CD4-positive, alpha-beta T cell treated with Interleukin-15 for 4 hours (primary cell): ENCODE measurements at regions not wholly inside any gene's neighbourhood (a gene's known extent, or its start where the extent isn't known, plus 50 kb on each side); places are given as distances from the start of the nearest gene placed in this dataset.
"Not testable (repeated sequence)": the region's sequence is repeated elsewhere in the genome, so short reads cannot be mapped to it uniquely, and the experiment has no call there.

Source experiments
- DNase-seq: peaks from one replicate; pipeline ENCODE4 v3.0.0-alpha.2; 2020; ENCODE audit warnings: low spot score

DNA sequence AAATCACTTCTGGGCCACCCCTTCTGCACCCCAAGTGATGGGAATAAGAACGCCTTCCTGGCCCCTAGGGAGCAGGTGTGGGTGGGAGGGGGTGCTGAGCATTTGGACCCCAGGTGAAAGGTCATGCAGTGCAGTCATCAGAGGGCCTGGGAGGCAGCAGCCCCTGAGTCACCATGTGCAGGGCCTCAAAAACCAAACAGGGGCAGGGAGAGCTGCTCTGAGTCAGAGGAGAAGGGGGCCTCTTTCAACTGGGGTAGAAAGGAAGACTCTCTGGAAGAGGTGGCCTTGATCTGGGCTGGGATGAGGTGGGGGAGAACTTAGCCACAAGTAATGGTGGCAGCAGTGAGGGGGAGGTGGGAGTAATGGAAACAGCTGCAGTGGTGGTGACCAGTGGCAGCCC lies 164.3 kb downstream of the BUB3 start:
- no peak for DNase-seq

GRCh38 chr10:123320091-123320490 lies 165.9 kb downstream of the BUB3 start:
- no peak for DNase-seq

DNA sequence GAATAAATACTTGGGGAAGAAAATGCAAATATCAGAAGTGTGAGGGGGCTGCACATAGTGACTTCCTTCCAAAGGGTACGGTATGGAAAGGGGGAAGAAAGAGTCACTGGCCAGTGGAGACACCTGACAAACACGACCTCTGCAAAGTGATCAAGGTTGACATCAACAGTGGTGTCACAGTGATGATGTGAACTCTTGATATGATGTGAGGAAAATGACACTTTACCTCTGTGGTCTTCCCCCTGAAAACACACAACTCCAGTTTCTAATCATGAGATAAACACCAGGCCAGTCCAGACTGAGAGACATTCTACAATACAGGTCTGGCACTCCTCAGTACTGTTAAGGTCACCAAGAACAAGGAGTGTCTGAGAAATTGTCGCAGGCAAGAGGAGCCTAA lies 169.7 kb downstream of the BUB3 start:
- DNase-seq, result no peak

DNA sequence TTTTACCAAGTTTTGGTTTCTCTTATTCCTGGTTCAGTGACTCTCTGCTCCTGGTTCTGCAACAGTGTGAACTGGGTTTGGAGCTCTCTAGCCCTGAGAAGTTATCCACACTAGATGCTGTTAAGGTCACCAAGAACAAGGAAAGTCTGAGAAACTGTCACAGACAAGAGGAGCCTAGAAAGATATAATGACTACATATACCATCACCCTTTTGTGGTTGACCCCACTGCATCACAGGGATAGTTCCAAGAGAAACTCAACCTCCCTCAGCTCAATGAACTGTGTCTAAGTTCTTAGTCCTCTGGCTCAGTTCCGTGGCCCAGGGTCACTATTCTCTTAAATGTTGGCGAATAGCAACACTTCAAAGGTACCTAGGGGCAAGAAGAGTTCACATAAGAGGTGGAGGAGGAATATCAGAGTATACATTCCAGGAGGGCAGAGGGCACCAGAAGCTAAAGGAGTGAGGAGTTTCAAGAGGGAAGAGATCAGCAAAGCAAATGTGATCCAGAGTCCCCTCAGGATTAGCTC lies 171.5 kb downstream of the BUB3 start:
- no peak for DNase-seq

- no peak for DNase-seq
These were observed 172.5 kb downstream of the BUB3 start for GRCh38 chr10:123326674-123327073.

DNA sequence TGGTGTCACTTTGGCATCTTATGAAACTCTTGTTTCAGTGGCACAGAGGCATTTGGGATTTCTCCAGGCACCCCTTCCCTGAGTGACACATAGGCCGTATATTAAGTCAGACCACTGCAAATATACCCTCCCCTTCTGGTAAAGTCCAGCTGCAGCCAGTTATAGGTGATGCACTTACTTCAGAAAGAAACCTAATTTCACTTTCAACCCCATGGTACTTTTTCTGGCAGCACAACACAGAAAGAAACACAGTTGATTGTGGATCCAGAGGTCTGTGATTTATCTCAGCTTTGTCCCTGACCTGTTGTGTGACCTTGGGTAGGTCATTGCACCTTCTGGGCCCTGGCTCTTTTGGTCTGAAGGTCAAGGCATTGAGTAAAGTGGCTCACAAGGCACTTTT lies 173.2 kb downstream of the BUB3 start:
- no peak for DNase-seq

DNA sequence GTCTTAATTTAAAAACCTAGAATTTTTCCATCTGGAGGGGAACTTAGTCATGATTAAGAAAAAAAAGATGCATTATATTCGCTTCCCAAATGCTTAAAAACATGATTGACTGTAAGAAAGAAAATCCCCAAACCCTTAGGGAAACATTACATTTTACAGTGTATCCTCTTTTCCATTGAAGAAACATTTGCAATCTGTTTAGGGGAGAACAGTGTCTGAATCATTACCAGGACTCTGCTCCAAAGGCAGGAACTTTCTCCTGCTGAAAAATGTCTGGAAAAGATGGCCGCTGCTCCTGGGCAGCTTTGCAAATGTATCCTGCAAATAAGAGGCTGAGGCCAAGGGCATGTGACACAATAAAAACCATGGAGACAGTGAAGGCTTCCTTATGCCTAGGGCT lies 173.7 kb downstream of the BUB3 start:
- DNase-seq, result no peak

GRCh38 chr10:123331438-123331837 lies 177.2 kb downstream of the BUB3 start:
- DNase-seq, result no peak

GRCh38 chr10:123346581-123346980 lies 192.4 kb downstream of the BUB3 start:
- DNase-seq, result no peak

DNA sequence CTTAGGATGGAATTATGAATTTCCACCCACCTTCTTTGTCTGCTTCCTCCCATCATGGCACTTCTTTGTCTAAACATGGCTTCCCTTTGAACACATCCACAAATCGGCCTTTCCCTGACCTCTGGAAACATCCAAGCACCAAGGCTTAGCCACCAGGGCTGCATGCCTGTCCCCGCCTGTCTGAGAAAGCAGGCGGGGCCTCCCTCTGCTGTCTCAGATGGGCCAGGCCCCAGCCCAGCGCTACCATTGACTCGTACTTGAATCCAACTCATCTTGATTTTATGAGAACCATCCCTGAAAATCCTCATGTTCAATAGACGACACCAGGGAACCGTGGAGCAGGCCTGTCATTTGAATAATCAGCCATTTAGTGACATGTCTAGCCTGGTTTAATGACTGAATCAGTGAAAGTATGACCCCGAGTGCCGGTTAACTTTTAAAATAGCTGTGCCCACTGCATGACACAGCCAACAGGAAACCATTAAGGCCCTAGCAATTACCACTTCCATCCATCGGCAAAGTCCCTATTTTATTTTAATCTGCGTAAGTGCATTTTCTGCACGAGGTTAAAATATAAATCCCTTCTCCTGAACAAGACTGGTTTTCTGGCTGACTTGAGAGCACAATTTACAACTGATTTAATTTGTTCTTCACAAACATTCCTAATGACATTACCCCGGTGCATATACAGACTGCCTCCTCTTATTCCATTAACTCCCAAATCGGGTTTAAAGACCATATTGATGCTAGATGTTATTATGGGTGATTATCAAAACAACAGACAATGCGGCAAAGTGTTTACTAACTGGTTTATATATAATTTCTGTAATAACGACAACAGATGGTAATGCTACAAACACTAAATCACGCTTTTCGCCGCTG lies 194.7 kb downstream of the BUB3 start:
- DNase-seq, result no peak

- no peak for DNase-seq
These were observed 197.5 kb downstream of the BUB3 start for GRCh38 chr10:123351715-123352114.

DNA sequence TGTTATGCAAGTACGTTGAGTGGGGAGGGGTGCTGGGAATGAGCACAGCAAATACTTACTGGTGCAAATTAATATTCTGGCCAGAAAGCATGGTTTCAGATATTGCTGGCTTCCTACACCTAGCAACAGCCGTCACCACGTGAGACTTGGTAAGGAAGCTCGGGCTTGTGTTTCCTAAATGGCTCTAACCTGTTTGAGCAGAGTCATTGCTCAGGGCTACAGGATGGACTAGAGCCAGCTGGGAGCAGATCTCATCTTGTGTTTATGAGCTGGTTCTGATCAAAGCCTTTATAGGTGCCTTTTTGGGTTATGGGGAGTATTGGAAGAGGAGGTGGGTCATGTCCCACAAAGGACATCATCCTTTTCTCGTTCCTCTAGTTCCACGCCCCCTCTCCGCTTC lies 200.3 kb downstream of the BUB3 start:
- no peak for DNase-seq

- DNase-seq, result no peak
These were observed 201.7 kb downstream of the BUB3 start for GRCh38 chr10:123355748-123356481.

GRCh38 chr10:123356799-123357198 lies 202.6 kb downstream of the BUB3 start:
- DNase-seq, result no peak

DNA sequence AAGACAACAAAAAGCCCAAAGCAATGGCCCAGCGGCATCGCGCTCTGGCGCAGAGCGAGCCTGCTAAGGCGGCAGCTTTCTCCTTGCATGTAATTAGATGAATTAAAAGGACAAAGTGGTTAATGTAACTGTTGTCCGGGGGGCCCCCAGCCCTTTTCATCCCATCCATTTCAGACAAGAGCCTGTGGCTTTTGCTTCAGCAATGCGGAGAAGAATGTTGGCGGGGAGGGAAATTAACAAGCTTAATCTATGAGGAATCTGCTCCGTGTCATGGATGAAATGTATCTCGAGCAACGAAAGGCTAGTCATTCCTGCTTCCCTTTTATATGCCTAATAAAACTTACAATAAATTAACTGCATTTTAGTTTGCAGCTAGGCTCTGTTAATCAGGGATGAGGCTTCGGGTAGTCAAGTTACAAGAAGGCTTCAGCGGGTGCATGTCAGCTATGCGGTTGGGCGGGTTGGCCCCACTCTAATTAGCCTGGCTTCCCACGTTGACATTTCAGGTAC lies 203.3 kb downstream of the BUB3 start:
- DNase-seq, result no peak

GRCh38 chr10:123359539-123359938 lies 205.3 kb downstream of the BUB3 start:
- DNase-seq, result no peak

DNA sequence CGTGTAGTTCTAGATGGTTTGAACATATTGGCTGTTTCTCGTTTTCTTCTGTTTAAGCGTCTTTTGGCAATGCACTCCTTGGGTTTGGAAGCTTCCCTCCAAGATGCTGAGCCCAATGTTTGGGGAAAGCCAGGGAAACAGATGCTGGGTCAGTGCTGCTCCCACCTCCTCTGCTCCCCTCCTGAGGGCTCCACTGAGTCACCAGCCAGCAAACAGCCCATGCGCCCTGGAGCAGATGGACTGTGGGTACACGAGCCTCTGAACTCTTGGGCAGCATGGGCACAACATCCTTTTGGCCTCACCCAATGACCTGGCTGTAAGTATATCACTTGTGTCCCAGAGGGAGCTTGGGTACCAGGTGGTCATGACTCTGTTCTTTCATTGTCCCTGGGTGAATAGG lies 207.6 kb downstream of the BUB3 start:
- no peak for DNase-seq

DNA sequence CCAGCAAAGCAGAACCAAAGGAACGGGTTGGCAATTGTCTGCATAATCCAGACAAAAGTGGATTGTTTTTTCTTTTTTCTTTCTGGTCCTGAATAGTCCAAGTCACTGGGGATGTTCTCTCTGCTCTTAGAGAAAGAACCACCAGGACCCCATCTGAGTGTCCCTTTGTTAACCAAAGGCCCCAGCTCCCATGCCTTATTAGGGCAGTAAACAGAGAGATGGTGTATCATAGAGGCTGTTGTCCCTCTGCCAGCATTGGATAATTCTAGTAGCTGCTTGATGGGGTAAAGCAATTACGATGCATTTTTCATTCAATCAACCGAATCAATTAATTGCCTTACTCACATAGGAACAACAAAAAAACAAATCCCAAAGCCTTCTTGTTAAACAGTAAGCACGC lies 213.0 kb downstream of the BUB3 start:
- DNase-seq, result no peak

- not testable (repeated sequence) for DNase-seq
These were observed 217.4 kb downstream of the BUB3 start for GRCh38 chr10:123371626-123372025.

DNA sequence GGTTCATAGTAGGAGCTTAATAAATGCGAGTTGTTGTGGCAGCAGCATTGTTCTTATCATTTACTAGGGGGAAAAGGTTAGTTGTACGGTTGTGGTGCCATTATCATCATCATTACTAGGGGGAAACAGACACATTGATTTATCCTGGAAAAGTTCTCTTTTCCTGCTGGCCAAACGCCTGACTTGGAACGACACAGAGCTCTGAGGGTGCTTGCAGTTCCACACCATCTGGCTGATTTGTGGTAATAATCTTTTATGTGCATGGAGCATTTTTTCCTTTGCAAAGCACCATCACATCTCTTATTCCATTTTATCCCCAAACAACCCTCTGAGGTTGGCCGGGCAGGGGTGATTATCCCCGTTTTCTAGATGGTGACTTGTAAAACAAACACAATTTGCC lies 219.4 kb downstream of the BUB3 start:
- no peak for DNase-seq

DNA sequence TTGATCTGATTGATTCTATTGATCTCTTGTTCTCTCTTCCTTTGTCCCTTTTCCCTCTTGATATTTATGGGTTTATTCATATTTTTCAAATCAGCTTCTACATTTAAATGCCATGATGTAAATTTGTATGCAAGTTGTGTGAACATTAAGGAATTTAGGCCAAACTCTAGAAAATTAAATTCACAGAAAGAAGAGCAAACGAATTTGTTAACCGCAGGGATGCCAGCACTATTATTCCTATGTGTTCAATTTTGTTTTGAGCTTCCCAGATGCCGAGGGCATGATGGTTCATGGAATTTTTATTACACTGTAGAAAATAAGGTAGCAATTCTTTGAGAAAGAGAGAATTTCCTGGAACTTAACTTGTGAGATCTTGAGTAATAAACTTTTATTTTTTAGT lies 220.9 kb downstream of the BUB3 start:
- DNase-seq, result no peak

- DNase-seq, result no peak
These were observed 221.5 kb downstream of the BUB3 start for GRCh38 chr10:123375738-123376137.

DNA sequence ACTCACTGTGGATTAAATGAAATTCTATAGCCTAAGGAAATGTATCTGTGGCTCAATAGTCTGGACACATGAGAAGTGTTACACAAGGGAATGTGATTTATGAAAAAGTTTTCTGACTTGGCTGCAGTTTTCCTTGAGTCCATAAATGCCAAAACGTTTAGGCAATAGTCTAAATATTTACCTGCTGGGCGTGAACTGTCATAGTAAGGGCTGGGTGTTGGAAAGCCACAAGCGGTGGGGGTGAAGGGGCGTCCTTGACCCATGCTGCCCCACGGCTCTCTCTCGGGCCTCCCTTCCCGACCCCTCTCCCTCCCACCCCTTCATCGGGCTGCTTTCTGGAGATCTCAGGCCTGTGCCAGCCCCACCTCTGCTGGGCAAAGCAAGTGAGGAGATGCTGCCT lies 223.7 kb downstream of the BUB3 start:
- no peak for DNase-seq
